CD1c-positive myeloid dendritic cell (primary cell): ENCODE measurements at regions not wholly inside any gene's neighbourhood (a gene's known extent, or its start where the extent isn't known, plus 50 kb on each side); places are given as distances from the start of the nearest gene placed in this dataset.
A peak's percentile ranks its signal among the peaks of the same experiment; 100 is the strongest.

Source experiments
- DNase-seq: peaks from one replicate; pipeline ENCODE4 v3.0.0-alpha.2; 2016; ENCODE audit errors: extremely low spot score

DNA sequence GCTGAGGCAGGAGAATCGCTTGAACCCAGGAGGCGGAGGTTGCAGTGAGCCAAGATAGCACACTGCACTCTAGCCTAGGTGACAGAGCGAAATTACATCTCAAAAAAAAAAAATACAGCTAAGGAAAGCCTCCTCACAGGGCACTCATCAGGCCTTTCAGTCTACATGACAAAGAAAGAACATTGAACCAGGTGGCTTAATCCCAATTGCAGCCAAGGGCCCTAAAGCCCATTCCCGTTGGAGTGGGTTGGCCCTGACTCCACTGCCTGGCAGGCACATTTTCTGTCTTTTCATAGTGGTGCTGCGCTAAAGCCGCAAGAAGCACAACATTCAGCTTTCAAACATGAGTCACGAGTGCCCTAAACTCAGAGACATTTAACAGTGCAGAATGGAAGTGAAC lies 372.5 kb downstream of the RNF144A start:
- no peak for DNase-seq

DNA sequence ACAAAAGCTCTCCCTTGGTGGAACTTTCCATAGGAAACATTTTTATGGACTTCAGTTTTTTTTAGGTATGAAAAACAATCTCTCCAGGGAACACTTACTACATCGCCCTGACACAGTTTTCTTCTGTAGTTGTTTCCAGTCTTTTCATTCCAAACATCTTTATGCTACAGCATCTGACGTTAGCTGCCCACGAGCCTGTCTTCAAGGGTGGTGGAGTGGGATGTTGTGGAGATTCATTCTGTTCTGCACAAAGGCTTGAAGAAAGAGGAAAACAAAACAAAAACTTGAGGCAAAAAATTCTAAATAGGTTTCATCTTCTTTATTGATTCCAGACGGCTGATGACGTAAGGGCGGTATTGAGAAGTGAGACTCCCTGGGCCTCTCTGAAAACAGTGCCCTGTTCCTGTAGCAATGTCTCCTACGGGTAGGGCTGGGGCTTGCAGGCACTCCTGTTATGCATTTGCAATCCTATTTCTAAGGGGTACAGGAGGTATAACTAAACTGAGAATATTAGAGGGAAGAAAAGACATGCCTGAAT lies 375.0 kb downstream of the RNF144A start:
- DNase-seq = no peak

DNA sequence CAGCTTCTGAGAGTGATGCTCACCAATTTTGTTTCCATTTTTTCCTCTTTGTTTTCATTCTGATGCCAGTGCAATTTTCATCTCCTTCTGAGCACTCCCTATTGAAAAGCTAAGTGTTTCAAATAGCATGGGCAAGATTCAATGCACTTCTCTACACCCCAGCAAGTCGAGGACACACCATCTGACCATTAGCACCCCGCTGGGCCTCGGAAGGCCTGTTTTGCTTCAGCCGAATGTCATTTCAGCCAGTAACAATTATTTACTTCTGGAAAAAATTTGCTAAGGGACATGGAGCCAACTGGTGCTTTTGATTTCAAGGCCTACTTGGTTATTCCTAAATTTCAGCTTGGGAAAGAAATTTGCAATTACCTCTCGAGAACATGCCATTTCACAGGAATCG lies 392.4 kb downstream of the RNF144A start:
- no peak for DNase-seq

DNA sequence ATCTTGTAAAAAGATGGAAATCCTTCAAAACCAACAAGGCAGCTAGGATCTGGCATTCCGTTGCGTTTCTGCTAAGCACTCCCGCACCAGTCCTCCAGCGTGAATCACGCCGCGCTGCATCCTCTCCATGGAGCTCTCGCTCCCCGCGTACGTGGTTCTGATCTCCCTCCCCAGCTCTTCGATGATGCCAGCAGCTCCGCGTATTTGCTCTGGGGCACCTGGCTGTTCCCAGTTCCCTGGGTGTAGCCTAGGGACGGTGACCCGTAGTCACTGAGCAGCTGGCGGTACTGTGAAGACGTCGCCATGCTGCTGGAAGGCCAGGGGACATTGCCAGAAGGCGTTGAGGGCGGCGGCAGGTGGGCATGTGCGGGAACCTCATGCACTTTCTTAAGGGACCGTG lies 407.5 kb downstream of the RNF144A start:
- no peak for DNase-seq

DNA sequence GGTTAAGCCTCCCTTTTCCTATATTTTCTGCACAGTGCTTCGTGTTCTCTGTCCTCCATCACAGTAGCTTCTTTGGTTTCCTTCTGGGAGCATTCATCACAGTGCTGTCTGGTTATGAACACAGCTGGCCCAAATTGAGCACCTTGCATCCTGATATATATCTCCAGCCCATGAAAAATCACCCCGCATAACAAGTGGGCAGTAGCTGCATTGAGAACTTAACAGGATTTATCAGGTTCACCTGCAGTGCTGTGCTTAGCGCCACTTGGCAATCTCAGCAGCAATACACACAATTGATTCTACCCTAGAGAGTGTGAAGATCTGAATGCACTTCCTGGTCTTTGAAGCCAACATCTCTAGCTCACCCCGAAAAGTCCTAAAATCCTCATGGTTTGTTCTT lies 408.0 kb downstream of the RNF144A start:
- DNase-seq = no peak

DNA sequence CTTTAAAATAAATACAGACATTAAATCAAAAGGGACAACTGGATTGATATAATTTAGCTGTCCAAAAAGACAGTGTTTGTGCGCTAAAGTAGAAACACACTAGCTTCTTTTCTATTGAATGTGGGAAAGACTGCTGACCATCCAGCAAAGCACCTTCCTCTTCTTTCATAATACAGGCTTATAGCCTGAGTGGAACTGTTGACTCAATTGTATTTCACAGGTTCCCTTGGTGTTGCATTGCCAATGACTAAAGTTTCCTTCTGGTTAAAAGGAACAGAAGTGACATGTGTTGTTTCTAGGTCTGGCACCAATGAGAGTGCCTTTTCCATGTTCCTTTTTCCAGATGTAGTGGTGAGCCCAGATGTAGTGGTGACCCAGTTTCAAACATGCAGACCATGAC lies 412.3 kb downstream of the RNF144A start:
- DNase-seq = peak; percentile 22

DNA sequence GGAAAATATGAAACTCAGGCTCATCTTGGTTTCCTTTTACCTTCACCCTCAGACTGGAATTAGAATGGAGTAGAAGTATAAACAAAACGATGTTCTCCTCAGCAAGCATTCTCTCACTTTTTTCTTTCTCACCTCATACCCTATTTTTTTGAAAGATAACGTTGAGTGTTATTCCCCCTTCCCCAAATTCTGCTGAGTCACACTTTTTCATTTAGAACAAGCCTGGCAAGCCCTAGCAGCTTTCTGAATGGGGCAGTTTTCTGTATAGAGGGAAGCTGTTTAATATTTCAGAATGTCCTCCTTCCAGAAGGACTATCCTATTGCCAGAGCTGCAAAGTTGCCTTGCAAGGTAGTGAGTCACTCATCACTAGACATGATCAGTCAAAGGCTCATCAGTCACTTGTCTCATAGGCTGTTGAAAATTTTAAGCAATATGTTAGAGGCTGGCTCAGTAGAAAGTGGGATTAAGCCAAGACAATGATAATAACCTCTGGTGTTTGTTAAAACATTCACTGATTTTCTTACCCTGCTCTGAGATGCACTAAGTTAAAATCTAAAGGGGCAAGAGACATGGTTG lies 416.1 kb downstream of the RNF144A start:
- no peak for DNase-seq

DNA sequence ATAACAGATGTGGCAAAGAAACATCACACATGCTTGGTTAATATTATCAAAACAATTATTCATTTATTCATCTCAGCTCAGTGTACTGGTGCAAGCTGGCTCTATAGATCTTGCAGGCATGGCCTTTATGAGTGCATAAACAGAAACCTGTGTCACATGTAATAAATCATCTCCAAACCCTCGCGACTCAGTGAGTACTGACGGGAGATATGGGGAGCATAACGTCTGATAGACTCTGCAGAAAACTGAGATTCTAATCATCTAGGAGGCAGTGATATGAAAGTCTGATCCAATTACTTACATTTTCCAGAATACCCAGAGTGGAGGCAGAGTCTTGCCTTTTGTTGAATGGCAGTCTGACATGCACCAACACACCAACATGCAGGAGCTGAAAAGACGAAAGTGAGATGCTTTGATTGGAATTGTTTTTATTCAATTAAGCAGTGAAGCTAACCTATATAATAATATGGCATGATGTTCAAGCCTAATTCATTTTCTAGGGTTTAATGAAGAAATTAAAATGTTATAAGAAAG lies 416.8 kb downstream of the RNF144A start:
- DNase-seq = no peak

DNA sequence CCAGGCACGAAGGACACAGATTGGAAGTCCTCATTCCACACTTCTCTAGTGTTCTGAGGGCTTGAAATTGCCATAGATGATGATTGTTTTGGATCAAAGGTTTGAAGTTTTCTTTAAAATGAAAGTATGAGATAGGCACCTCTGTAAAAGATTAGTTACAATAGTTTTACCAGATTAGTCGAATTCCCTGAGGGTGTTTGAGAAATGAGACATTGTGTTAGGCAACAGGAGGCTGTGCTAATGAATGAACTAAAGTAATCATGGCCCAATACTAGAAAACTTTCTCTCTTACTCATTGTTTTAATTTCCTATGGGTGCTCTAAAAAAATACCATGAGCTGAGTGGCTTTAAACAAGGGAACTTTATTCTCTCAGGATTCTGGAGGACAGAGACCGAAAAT lies 421.7 kb downstream of the RNF144A start:
- no peak for DNase-seq

DNA sequence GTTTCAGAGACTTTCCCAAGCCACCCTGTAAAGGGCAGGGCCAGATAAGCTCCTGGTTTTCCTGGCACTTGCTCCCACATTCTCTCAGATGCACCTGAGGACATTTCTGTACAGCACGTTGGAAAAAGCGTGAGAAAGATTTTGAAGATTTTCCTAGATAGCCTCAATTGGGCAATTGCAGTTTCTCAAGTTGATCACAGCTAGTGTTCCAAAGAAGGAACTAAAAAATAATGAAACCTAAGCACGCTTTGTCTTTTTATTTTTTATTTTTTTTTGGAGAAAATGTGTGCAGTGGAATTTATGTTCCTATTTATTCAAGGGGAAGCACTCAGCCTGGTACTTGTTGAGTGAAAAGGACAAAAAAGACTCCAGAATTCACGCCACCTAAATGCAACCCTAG lies 429.1 kb downstream of the RNF144A start:
- peak; percentile 15 for DNase-seq

DNA sequence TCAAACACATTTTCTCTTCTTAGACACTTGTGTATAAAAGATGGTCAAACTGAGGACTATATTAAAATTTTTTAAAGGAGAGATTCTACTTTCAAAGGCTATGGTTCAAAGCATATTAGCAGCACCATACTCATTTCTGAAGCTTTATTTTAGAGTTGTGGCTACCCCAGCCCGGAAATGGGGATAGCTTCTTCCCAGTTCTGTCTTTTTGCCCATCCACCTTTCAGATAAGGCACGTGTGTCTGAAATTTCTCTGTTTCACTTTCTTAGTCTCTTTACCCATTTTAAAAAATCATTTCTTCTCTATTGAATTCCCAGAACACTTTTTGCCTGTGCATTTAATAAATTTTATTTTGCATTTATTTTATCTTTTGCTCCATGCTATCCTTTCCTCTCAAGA lies 431.5 kb downstream of the RNF144A start:
- no peak for DNase-seq

DNA sequence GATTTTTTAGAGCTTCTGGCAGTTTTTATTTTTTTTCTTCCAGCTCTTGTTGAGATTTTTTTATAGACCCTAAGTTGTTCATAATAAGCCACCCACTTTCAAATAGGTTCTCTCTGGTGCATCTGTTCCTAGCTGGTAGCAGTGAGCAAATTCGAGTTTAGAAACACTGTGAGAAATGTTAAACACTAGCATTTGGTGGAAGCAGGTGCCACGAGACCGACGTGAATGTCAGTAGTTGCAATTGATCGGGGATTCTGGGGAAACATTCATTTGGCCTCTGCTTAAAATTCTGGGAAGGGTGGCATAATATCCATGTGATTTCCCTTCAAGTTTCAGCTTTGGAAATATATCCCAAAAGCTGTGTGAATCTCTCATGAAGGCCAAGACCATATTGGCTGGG lies 435.0 kb downstream of the RNF144A start:
- no peak for DNase-seq

DNA sequence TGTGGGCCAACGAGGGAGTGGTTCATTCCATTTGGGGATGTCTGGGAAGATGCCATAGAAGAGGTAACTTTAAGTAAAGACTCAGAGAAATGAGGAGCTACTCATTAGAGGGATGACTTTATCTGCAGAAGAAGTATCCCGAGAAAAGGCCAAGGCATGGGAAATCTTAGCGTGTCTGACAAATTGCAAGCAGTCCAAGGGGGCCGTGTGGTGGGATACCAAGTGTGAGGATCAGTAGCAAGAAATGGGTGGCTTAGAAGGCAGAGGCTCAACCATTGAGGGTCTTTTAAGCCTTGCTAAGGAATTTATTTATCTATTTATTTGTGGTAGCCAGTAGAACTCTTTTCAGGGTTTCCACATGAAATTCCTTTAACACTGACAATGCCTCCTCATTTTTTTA lies 436.4 kb downstream of the RNF144A start:
- no peak for DNase-seq

DNA sequence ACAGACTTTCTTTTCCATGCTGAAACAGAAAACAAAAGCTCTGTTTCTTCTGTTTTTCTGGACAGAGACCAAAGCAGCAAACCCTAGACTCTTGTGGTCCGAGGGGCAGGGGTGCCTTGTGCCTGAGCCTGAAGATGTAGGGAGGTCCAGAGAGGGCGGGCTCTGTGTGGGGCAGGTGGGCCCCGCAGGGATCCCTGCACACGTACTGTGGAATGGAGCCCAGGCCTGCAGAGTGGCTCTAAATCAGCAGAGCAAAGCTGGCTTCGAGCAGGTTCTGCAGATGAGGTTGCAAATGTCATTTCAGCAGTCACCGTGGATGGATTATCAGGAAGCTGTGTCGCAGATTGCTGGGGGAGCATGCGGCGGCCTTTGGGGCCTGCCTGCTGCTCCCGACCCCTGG lies 438.6 kb downstream of the RNF144A start:
- DNase-seq = no peak

DNA sequence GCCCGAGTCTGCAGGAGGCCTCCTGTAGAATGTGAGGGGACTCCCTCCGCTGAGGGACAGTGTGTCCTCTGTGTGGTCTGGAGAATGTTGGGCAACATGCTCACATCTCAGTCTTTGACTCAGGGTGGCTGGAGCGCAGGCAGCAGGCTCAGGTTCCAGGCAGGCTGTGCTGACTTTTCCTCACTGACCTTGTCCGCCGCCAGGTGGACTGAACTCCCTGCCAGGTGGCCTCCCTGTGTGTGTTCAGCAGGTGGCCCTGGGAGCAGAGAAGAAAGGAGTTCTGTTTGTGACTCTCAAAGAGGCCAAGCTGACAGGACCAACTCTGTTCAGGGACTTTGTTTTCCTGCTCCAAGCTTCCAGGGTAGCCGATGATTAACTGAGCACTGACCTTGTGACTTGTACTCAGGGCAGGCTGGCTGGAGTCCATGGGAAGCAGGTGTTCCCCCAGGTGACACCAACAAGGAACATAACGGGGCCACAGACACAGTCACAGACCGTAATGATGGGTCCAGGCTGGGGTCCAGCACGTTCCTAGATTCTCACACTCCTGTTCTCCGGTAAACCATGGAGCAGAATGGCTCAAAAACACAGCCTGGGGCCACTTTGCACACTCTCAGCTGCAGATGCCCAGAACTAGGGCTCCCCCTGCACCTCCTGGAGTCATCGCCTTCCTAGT lies 439.8 kb downstream of the RNF144A start:
- DNase-seq = no peak

DNA sequence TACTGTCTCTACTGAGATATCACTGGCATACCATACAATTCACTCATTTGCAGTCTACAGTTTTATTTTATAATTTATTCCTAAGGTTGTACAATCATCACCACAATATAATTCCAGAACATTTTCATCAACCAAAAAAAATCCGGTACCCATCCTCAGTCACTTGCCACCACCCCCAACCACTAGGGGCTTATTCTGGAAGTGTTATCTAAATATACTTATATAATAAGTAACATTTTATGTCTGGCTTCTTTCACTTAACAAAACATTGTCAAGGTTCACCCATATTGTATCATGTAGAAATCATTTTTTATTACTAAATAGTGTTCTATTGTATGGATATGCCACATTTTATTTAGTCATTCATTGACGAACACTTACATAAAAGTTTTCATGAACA lies 440.8 kb downstream of the RNF144A start:
- no peak for DNase-seq

DNA sequence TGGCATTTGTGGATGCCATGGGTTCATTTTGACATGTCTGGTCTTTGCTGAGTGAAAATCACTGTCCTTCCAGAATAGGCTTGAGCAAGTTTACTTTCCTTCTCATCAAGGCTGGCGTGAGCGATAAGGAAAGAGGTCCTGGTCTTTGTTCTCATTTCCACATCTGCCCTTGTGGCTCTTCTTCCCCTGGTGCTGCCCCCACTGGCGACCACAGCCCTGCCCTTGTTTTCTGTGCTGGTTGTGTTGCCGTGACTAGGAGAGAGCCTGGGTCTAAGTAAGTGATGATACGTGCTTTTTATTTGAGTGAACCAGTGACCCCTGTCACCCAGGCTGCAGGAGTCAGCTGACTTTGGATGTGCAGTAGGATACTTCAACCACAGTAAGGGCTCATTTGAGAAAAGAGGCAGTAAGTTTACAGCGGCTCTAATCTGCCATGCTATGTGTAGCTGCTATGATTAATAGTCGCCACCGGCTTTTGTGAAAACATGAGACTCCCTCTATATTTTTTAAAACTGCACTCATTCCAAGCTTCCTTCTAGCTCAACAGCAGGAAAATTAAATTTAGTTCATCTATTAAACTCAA lies 441.7 kb downstream of the RNF144A start:
- no peak for DNase-seq

DNA sequence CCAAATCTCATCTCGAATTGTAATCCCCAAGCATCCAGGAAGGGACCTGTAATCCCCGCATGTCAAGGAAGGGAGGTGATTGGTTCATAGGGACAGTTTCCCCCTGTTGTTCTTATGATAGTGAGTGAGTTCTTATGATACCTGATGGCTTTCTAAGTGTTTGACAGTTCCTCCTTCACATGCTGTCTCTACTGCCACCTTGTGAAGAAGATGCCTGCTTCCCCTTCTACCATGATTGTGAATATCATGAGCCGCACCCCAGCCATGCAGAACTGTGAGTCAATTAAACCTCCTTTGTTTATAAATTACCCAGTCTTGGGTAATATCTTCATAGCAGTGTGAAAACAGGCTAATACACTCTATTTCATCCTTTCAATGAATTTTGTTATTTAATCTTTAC lies 446.7 kb downstream of the RNF144A start:
- no peak for DNase-seq

DNA sequence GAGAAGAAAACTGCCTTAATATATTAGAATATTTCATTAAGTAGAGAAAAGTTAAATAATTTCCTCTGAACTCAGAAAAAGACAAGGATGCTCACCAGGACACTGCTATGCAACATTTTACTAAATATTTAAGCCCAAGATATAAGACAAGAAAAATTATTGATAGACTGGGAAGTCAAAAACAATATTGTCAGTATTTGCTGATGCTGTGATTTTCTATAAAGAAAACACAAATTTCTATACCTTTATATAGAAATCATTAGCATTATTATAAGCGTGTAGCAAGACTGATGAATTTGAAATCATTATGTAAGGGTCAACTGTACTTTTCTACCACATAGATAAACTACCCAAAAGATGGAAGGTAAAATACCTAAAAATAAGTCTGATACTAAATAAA lies 451.0 kb downstream of the RNF144A start:
- no peak for DNase-seq

DNA sequence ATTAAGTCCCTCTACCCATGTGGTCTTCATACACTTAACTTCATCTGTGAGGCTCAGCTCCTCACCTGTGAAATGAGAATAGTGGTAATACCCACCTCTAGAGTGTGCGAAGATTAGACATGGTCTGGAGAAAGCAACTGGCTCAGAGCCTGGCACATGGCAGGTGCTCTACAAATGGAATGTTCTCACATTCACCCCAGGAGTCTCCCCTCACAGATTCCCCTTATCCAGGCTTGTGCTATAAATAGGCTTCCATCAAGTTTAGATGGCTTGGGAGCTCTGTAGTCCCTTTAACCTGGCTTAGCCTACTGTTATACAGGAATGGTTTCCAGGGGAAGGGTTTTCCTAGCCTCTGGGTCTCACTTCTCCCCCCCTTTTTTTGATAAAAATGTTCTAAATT lies 455.9 kb downstream of the RNF144A start:
- no peak for DNase-seq

DNA sequence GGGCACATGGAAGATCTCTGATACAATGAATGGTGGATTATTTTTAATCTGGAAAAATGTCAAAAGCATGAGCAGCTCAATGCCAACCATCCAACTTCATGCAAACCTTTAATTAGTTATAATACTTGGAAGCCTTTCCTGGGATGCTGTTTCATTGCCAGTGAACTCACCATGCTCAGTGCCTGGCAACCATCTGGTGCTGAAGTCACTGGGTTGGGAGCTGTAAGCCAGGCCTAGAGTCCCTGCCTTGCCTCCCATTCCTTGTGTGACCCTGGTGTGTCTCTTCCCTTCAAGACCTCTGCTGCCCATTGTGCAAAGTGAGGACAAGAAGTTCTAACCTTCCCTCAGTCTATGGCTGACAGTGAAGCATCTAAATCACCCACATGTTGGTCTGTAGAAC lies 458.7 kb downstream of the RNF144A start:
- no peak for DNase-seq

DNA sequence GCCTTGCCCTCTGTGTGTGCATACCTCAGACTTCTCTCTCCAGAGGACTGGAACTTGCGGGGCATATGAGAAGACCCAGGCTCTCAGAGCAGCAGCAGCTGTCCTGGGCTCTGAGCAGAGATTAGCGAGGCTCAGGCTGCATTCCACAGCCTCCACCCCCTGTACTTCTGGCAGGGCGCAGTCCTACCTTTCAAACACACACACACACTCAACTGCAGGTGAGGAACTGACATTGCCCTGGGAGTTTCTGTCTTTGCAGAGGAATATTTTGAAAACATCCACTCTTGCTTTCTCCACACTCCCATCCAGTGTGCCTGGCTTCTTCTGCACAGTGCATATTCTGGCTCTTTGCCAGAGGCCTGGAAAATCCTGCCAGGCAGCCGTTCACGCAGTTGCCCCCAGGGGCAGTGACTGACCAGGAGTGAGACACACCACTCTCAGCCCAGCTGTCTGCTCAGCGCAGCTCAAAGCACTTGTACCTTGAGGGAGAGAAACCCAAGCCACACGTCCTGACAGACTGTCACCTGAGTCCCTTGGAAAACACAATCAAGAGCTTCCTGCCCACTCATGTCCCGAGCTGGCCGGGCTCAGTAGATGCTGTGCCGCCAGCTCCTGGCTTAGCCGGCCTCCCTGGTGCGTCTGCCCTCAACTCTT lies 460.8 kb downstream of the RNF144A start:
- DNase-seq = no peak

DNA sequence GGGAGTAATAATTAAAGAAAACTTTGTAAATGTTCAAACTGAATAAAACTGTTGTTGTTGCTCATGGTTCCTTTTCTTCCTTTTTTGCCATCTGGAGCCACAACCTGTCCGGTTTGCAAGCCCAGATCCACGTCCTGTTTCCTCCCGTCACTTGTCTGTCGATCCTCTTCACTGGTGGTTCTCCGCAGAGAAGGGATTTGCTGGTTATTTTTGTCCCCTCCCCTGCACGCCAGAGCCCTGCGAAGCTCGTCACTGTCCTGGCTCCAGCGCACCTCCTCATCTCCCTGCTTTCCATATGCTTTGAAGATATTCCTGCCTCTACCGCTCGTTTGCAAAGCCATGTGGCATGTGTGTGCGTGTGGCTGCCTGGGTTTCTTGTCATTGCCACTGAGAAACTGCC lies 461.4 kb downstream of the RNF144A start:
- DNase-seq = no peak
